H9 (cell line): ENCODE measurements at regions not wholly inside any gene's neighbourhood (a gene's known extent, or its start where the extent isn't known, plus 50 kb on each side); places are given as distances from the start of the nearest gene placed in this dataset.

Source experiments
- DNase-seq: peaks from one replicate; pipeline ENCODE4 v3.0.0-alpha.2; 2017
- H2AFZ ChIP-seq: one replicate; pipeline ENCODE4 v1.6.1; 2013; ENCODE audit warnings: mild to moderate bottlenecking, low read length, control low read depth, moderate library complexity
- H2AK5ac ChIP-seq: 2 replicates; pipeline ENCODE4 v1.6.1; 2013; ENCODE audit warnings: low read length, control low read depth, mixed read lengths; ENCODE audit not compliant: insufficient read length
- H2BK120ac ChIP-seq: one replicate; pipeline ENCODE4 v1.6.1; 2013; ENCODE audit warnings: low read depth, mild to moderate bottlenecking, low read length, control low read depth, inconsistent platforms; ENCODE audit not compliant: poor library complexity, severe bottlenecking
- H2BK12ac ChIP-seq: 2 replicates; pipeline ENCODE4 v1.6.1; 2013; ENCODE audit warnings: low read length, control low read depth, mixed read lengths, low read depth; ENCODE audit not compliant: insufficient read length
- H2BK15ac ChIP-seq: 2 replicates; pipeline ENCODE4 v1.6.1; 2013; ENCODE audit warnings: low read depth, low read length, control low read depth
- H2BK20ac ChIP-seq: one replicate; pipeline ENCODE4 v1.6.1; 2013; ENCODE audit warnings: low read depth, mild to moderate bottlenecking, low read length, control low read depth, inconsistent platforms; ENCODE audit not compliant: poor library complexity, severe bottlenecking
- H2BK5ac ChIP-seq: 2 replicates; pipeline ENCODE4 v1.6.1; 2013; ENCODE audit warnings: low read length, control low read depth, mixed read lengths; ENCODE audit not compliant: insufficient read length
- H3K14ac ChIP-seq: 2 replicates; pipeline ENCODE4 v1.6.1; 2013; ENCODE audit warnings: low read length, control low read depth; ENCODE audit not compliant: insufficient read depth
- H3K18ac ChIP-seq: 2 replicates; pipeline ENCODE4 v1.6.1; 2013; ENCODE audit warnings: low read depth, mild to moderate bottlenecking, mixed read lengths, low read length, control low read depth; ENCODE audit not compliant: insufficient read length
- H3K23ac ChIP-seq: 2 replicates; pipeline ENCODE4 v1.6.1; 2013; ENCODE audit warnings: low read length, control low read depth, mixed read lengths, low read depth; ENCODE audit not compliant: insufficient read length
- H3K23me2 ChIP-seq: 2 replicates; pipeline ENCODE4 v1.6.1; 2013; ENCODE audit warnings: low read depth, mild to moderate bottlenecking, mixed read lengths, low read length, control low read depth; ENCODE audit not compliant: insufficient read length, poor library complexity, severe bottlenecking
- H3K27ac ChIP-seq: 2 replicates; pipeline ENCODE4 v1.5.1; 2013; ENCODE audit warnings: low read length, control low read depth, mixed read lengths, low read depth; ENCODE audit not compliant: insufficient read length
- H3K27me3 ChIP-seq: 2 replicates; pipeline ENCODE4 v1.6.1; 2013; ENCODE audit warnings: low read length, control low read depth, inconsistent platforms; ENCODE audit not compliant: insufficient read depth
- H3K4ac ChIP-seq: 2 replicates; pipeline ENCODE4 v1.6.1; 2013; ENCODE audit warnings: low read depth, mild to moderate bottlenecking, control low read depth, inconsistent platforms, low read length, moderate library complexity
- H3K4me1 ChIP-seq: 2 replicates; pipeline ENCODE4 v1.6.1; 2013; ENCODE audit warnings: low read length, control low read depth, inconsistent platforms; ENCODE audit not compliant: insufficient read depth
- H3K4me2 ChIP-seq: 2 replicates; pipeline ENCODE4 v1.6.1; 2013; ENCODE audit warnings: low read length, control low read depth, mixed read lengths; ENCODE audit not compliant: insufficient read length, insufficient read depth
- H3K56ac ChIP-seq: 2 replicates; pipeline ENCODE4 v1.6.1; 2013; ENCODE audit warnings: low read depth, mild to moderate bottlenecking, mixed read lengths, low read length, control low read depth; ENCODE audit not compliant: insufficient read length
- H3K79me1 ChIP-seq: 2 replicates; pipeline ENCODE4 v1.6.1; 2013; ENCODE audit warnings: low read depth, mild to moderate bottlenecking, moderate library complexity, low read length, control low read depth, inconsistent platforms; ENCODE audit not compliant: insufficient read depth, poor library complexity, severe bottlenecking
- H3K79me2 ChIP-seq: 2 replicates; pipeline ENCODE4 v1.6.1; 2013; ENCODE audit warnings: low read length, control low read depth, inconsistent platforms; ENCODE audit not compliant: insufficient read depth
- H3K9ac ChIP-seq: 2 replicates; pipeline ENCODE4 v1.6.1; 2013; ENCODE audit warnings: low read length, control low read depth, mixed read lengths; ENCODE audit not compliant: insufficient read length; ENCODE audit errors: extremely low read depth
- H3K9me3 ChIP-seq: one replicate; pipeline ENCODE4 v1.6.1; 2013; ENCODE audit warnings: low read depth, low read length, inconsistent platforms; ENCODE audit not compliant: control insufficient read depth
- H3T11ph ChIP-seq: one replicate; pipeline ENCODE4 v1.6.1; 2013; ENCODE audit warnings: mild to moderate bottlenecking, low read length, control low read depth, inconsistent platforms
- H4K20me1 ChIP-seq: one replicate; pipeline ENCODE4 v1.6.1; 2013; ENCODE audit not compliant: control insufficient read depth, insufficient read length, insufficient read depth
- H4K5ac ChIP-seq: 2 replicates; pipeline ENCODE4 v1.6.1; 2013; ENCODE audit warnings: low read depth, mild to moderate bottlenecking, mixed read lengths, low read length, control low read depth; ENCODE audit not compliant: insufficient read length
- H4K8ac ChIP-seq: replicated peaks from 2 replicates; pipeline ENCODE4 v1.6.1; 2013; ENCODE audit warnings: low read length, control low read depth, mixed read lengths, low read depth; ENCODE audit not compliant: insufficient read length
- H4K91ac ChIP-seq: 2 replicates; pipeline ENCODE4 v1.6.1; 2013; ENCODE audit warnings: low read depth, mild to moderate bottlenecking, moderate library complexity, mixed read lengths, low read length, control low read depth; ENCODE audit not compliant: insufficient read length
- H3K27ac Mint-ChIP-seq, 3 experiments: 2 replicates in 2 of 3; 3 replicates in 1 of 3; pipeline ENCODE4 v1.8.0; 2020 to 2021; ENCODE audit warnings: mixed read lengths in 3 of 3, mild to moderate bottlenecking in 1 of 3, moderate library complexity in 1 of 3
- H3K27me3 Mint-ChIP-seq: 2 replicates; pipeline ENCODE4 v1.8.0; 2021; ENCODE audit warnings: low read depth, mild to moderate bottlenecking, moderate library complexity, mixed read lengths
- H3K36me3 Mint-ChIP-seq, 3 experiments: 2 replicates in 2 of 3; 3 replicates in 1 of 3; pipeline ENCODE4 v1.8.0; 2020 to 2021; ENCODE audit warnings: low read depth in 3 of 3, mixed read lengths in 3 of 3; ENCODE audit not compliant: insufficient read depth in 1 of 3
- H3K4me1 Mint-ChIP-seq, 2 experiments: 2 replicates each; pipeline ENCODE4 v1.8.0; 2020; ENCODE audit warnings: mixed read lengths in 2 of 2
- H3K4me3 Mint-ChIP-seq, 2 experiments: 2 replicates in 1 of 2; 3 replicates in 1 of 2; pipeline ENCODE4 v1.8.0; 2020 to 2021; ENCODE audit warnings: mild to moderate bottlenecking in 2 of 2, mixed read lengths in 2 of 2, moderate library complexity in 1 of 2
- H3K9me3 Mint-ChIP-seq, 2 experiments: 2 replicates in 1 of 2; 3 replicates in 1 of 2; pipeline ENCODE4 v1.8.0; 2020; ENCODE audit warnings: mild to moderate bottlenecking in 2 of 2, mixed read lengths in 2 of 2, moderate library complexity in 1 of 2
- CTCF ChIP-seq: fragments of 200-600 bp; sonication (generic); conservative IDR thresholded peaks from 3 replicates; pipeline ENCODE4 v1.8.0; 2021; ENCODE audit warnings: antibody characterized with exemption, mild to moderate bottlenecking

GRCh38 chr3:82265747-82266146, 504.3 kb upstream of the GBE1 start:
- peaks cover 14 to 17% of the 10 kb centered on the region in 2 experiments for H3K9me3 Mint-ChIP-seq
- Histone ChIP-seq H3K4me2 (no peak overlapping the region), H2BK5ac (no peak overlapping the region), H3K4me1 (no peaks in the 10 kb centered on the region), H3K23me2 (no peaks in the 10 kb centered on the region), H4K91ac (no peak overlapping the region), H2AK5ac (no peak overlapping the region), H2BK12ac (no peak overlapping the region), H3K23ac (no peak overlapping the region), H3K56ac (no peak overlapping the region), H2BK20ac (no peak overlapping the region), H3K9ac (no peak overlapping the region), H2BK15ac (no peak overlapping the region), H3K4ac (no peak overlapping the region), H4K20me1 (no peaks in the 10 kb centered on the region), H3K79me1 (no peaks in the 10 kb centered on the region), H3K79me2 (no peaks in the 10 kb centered on the region), H4K8ac (no peak overlapping the region), H3K14ac (no peak overlapping the region), H3K27ac (no peak overlapping the region), H3K27me3 (no peaks in the 10 kb centered on the region), H3T11ph (no peak overlapping the region), H4K5ac (no peak overlapping the region), H2AFZ (no peak overlapping the region), H2BK120ac (no peak overlapping the region), H3K18ac (no peak overlapping the region), H3K9me3 (no peaks in the 10 kb centered on the region)
- DNase-seq = no peak
- no peak overlapping the region for H3K27ac Mint-ChIP-seq
- peaks cover 4 to 25% (median 10%) of the 10 kb centered on the region in 3 experiments; a peak in 6 of 7 replicates for H3K36me3 Mint-ChIP-seq
- no peaks in the 10 kb centered on the region for H3K27me3 Mint-ChIP-seq
- H3K4me1 Mint-ChIP-seq = peaks cover 16% of the 10 kb centered on the region in 2 experiments
- no peak for TF ChIP-seq CTCF
- H3K4me3 Mint-ChIP-seq = no peak overlapping the region
